HuH-7.5 (cell line): ENCODE measurements at regions not wholly inside any gene's neighbourhood (a gene's known extent, or its start where the extent isn't known, plus 50 kb on each side); places are given as distances from the start of the nearest gene placed in this dataset.
"Not testable (repeated sequence)": the region's sequence is repeated elsewhere in the genome, so short reads cannot be mapped to it uniquely, and the experiment has no call there.

Source experiments
- DNase-seq: peaks from one replicate; pipeline ENCODE4 v3.0.0; 2011; ENCODE audit warnings: low spot score

GRCh38 chr7:142500366-142500765 is 242.5 kb upstream of the PRSS58 start:
- DNase-seq = no peak

- DNase-seq = no peak
Measured at GRCh38 chr7:142499635-142500034, 241.8 kb upstream of the PRSS58 start.

DNA sequence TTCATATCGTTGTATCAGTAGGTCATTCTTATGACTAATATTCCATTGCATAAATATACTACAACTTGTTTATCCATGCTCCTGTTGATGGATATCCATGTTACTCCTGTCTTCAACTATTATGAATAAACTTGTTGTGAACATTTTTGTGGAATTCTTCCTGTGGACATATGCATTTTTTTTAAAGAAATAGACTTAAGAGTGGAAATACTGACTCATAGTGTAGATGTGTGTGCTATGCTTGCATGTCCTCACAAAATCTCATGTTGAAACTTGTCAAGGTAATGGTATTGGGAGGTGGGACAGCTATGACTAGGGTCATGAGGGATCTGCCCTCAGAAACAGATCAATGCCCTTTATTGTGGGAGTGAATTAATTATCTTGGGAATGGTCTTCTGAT is 240.5 kb upstream of the PRSS58 start:
- no peak for DNase-seq

GRCh38 chr7:142496545-142496991 is 238.7 kb upstream of the PRSS58 start:
- DNase-seq = peak; percentile 6

DNA sequence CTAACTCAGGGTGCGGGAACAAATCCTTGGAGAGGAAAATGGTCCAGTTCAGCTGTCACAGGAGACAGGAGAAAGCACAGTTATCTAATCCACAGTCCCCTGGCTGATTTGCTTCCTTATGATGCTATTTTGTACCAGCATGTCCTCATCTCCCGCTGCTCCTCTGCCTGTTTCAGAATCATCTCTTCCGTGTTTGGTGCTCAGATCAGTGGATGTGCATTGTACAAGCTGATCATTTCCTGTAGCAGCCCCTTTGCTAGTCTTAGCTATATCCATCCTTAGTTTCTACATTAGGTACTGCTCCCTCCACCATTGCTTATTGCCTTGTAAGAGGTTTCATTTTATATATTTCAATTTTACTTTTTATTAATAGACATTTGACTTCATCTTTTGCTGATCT is 238.0 kb upstream of the PRSS58 start:
- DNase-seq = not testable (repeated sequence)

GRCh38 chr7:142495301-142495700 is 237.4 kb upstream of the PRSS58 start:
- not testable (repeated sequence) for DNase-seq

DNA sequence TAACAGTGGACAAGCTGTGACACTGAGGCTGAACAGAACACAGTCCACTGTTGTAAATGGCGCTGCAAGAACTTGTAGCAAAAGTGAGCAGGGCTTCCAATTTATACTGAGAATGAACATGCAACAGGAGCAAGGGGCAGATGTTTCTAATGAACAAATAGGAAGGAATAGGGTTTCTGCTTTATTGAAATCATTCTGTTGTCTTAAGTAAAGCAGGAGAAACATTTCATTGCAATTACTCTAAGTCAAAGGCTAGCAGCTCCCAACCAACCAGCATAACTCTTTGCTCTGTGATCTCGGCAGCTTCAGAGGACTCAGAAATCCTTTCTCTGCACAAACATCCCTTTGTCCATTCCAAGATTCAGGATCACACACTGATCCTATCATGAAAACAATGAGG is 236.2 kb upstream of the PRSS58 start:
- DNase-seq = no peak

DNA sequence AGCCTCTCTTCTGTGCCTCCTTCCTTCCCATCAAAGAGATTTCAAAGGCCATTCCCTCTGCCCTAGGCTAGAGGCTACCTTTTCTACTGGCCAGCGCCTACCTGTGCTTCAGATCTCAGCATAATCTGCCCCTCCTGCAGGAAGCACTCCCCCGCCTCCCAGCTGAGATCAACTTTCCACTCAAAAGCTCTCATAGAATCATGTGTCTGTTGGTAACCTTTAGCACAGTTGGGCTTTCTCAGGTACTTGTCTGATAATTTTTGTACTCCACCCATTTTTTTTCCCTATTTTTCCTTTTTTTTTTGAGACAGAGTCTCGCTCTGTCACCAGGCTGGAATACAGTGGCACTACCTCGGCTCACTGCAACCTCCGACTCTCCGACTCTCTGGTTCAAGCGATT is 231.0 kb upstream of the PRSS58 start:
- no peak for DNase-seq

DNA sequence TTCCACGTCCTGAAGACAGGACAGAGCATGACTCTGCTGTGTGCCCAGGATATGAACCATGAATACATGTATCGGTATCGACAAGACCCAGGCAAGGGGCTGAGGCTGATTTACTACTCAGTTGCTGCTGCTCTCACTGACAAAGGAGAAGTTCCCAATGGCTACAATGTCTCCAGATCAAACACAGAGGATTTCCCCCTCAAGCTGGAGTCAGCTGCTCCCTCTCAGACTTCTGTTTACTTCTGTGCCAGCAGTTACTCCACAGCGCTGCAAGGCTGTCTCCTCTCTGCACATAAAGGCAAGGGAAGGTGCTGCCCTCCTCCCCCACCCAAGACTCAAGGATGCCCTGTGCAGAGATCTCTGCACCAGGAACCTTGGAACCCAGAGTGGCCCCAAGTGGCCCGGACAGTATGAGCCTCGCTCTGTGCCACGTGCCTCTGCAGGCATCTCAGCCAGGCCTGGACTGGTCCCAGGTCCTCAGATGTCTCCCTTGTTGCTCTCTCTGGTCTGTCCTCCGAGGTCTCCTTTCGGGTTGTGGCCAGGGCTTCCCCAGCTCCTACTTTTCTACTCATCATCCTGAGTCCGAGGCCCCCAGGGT is 230.3 kb upstream of the PRSS58 start:
- no peak for DNase-seq

DNA sequence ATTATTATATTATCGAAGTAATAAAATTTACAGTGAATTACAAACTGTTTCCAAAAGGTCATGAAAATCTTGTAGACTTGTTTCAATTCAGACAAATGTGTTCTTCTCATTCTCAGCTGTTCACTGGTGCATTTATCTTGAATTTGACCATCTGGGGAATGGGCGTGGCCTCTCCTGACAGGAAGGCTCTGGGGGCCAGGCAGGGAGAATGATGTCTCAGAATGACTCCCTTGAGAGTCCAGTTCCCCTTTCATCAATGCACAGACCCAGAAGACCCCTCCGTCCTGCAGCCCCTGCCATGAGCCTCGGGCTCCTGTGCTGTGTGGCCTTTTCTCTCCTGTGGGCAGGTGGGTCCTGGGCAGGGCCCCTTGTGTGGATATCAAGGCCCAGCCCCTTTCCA is 229.7 kb upstream of the PRSS58 start:
- DNase-seq = not testable (repeated sequence)

- no peak for DNase-seq
Measured at GRCh38 chr7:142487124-142487523, 229.3 kb upstream of the PRSS58 start.

DNA sequence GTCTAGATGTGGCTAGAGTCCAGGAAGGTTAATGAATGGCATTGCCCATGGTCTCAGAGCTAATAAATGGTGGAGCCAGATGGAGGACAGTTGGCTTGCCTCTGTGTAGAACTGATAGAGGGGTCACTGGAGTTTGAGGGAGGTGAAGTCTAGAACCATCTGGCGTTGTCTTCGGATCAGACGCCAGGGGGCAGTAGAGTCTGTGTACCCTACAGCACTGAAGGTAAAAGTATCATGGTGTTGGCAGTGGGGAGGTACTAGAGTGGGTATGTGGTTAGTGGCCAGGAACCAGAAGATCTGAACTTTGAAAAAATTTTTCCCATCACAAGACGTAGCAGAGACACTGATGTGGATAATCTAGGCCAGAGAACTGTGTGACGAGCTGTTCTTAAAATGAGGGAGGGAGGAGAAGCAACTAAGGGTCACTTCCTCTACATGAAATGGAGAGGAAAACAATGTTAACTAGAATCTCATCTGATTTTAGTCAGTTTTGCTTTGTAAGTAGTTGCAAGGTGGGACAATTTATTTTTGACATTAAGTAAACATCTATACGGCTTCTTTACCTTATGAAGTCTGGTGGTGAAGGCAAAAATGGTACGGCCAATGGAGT is 227.9 kb upstream of the PRSS58 start:
- no peak for DNase-seq

DNA sequence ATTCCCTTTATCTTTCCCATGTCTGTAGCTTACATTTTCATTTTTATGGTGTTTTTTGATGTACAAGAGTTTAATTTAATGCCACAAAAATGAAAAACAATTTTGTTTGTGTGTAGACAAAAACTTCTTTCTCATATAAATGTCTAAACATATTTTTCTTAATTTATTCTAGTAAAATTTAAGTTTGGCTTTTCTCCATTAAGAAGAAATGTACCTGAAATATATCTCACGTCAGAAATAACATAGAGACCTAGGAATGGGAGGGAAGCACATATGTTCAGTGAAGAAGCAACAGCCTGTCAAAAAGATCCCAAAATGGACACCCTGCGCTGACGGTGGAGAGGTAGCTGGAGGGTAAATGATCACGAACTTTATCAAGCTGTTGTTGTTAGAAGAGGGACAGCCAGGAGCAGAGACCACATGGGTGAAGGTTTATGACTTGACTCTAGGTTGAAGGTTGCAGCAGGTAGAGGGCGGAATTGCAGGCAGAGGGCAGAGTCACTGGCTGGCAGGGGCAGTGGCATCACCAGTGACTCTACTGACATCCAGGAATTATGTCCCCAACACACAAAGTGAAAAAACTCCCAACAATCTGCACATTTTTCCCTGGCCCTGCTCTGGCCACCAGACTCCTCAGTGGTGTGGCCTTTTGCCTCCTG is 225.9 kb upstream of the PRSS58 start:
- DNase-seq = no peak

DNA sequence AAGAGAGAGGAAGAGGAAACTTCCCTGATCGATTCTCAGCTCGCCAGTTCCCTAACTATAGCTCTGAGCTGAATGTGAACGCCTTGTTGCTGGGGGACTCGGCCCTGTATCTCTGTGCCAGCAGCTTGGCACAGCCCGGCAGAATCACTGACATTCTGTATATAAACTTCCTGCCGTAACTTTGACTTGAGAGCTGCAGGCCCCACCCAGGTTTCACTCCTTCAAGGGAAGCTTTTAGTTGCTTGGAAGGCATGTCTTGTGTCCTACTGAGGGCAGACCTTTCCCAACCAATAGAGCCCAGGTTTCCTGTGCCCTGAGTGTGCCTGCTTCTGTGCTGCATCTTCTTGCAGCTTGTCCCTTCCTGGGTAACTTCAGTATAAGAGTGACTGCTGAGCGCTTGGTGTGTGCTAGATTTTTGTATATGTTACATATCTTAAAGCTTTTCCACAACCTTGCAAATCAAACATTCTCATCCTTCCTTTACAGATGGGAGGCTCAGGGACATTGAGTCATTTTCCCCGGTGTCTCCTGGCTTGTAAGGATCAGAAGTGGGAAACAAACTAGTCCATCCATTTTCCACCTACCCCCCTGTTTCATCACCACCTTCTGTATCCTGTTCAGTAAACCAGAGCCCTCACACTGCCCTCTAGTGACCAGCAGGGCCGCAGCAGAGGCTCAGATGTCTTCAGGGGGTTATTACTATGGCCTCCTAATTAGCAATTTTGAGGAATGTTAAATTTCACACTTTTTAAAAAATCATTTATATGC is 225.2 kb upstream of the PRSS58 start:
- DNase-seq = peak; percentile 25

GRCh38 chr7:142481548-142481947 is 223.7 kb upstream of the PRSS58 start:
- no peak for DNase-seq

DNA sequence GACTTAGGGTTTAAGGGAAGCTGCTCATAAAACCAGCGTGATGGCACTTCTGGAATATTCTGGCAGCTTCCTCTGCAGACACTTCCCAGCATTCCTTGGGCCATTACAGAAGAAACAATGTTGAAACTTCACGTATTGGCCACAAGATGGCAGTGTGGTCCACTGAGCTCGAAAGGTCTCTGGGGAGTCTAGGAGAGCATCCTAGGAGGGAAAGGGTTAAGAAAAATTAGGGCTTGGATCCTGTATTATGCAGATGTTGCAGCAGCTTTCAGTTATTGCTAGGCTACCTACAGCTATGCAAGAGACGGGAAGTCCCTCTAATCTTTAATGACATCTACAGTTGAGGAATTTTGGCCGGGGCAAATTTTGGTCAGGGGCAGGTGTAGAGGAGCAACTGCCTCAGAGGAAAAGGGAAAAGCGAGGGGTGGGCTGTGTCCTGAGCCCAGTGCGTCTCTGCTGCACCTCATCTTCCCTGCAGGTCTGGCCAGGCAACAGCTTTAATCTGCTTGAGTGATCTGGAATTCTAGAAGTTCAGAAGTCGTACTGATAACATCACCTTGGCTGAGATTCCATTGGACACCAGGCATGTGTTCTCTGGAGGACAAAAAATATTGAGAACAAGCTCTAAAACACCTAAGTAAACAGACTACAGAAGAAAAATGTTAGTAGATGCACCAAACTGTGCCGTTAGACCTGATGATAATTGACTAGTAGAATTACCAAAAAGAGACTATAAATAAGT is 220.8 kb upstream of the PRSS58 start:
- DNase-seq = no peak

- DNase-seq = not testable (repeated sequence)
Measured at GRCh38 chr7:142477801-142478200, 219.9 kb upstream of the PRSS58 start.

DNA sequence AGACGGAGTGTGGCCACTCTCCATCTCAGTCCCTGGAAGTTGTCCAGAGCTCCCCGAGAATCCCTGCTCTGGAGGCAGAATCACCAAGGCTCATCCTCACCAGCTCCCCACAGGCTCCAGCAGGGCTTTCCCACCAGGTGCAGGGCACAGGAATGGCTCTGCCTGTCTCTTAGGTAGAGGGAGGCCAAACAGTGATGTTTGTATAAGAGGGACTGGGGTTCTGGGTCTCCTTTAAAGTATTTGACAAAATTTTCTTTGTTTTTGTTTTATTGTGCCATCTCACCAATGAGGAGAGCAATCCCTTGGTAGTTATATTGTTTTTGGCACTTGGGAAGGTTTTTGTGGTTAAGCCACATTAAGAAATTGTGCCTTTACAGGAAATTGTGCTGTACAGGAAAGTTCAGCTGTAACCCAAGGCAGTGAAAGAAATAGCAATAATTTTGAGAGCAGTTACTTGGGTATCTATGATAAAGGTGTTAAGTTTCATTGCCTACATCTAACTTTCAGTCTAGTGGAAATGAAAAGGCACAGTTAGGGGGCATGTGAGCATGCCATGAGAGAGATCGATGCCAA is 219.3 kb upstream of the PRSS58 start:
- no peak for DNase-seq

GRCh38 chr7:142476077-142476476 is 218.2 kb upstream of the PRSS58 start:
- DNase-seq = no peak

GRCh38 chr7:142471820-142472219 is 214.0 kb upstream of the PRSS58 start:
- no peak for DNase-seq

DNA sequence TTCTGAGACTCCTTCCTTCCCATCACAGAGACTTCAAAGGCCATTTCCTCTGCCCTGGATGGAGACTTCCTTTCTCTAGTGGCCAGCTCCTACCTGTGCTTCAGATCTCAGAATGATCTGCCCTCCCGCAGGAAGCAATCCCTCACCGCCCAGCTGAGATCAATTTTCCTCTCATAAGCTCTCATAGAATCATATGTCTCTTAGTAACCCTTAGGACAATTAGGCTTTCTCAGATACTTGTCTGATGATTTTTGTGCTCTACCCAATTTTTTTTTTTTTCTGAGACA is 212.6 kb upstream of the PRSS58 start:
- no peak for DNase-seq
